ENCODE measurements at regions not wholly inside any gene's neighbourhood (a gene's known extent, or its start where the extent isn't known, plus 50 kb on each side); places are given as distances from the start of the nearest gene placed in this dataset.

DNA sequence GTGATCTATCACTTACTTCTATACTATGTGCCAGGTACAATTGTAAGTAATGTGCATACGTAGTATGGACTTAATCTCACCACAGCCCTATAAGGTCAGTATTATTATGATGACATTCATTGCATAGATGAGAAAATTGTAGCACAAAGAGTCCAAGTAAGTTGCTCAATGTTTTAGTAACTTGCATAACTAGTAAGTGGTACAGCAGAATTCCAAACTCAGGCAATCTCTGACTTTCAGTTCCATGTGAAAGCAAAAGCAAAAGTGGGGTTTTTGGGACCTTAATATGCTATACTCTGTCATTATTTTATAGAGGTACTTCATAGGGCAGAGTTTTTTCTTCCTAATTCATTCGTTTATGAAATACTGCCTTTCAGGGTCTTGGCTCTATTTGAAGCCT, 188.8 kb upstream of the VEGFC start:
- TF ChIP-seq CTCF (conservative IDR thresholded peaks at IDR 0.05), result no peak
- Mint-ChIP-seq H3K27ac (ENCODE audit: unreplicated experiment) (no peak overlapping the region), H3K4me1 (no peaks in the 10 kb centered on the region), H3K36me3 (ENCODE audit: low read depth) (no peaks in the 10 kb centered on the region), H3K9me3 (peaks cover 2% of the 10 kb centered on the region), H3K4me3 (no peak overlapping the region), H3K27me3 (ENCODE audit: low read depth) (no peaks in the 10 kb centered on the region)
- no peak for DNase-seq (ENCODE audit: low read depth, low spot score)

GRCh38 chr4:176988226-176988625, 195.5 kb upstream of the VEGFC start:
- H3K4me3 Mint-ChIP-seq, result no peak overlapping the region
- H3K27me3 Mint-ChIP-seq (ENCODE audit: low read depth), result no peaks in the 10 kb centered on the region
- no peak for DNase-seq (ENCODE audit: low read depth, low spot score)
- H3K9me3 Mint-ChIP-seq, result peaks cover 14% of the 10 kb centered on the region
- no peaks in the 10 kb centered on the region for H3K4me1 Mint-ChIP-seq
- no peak overlapping the region for H3K27ac Mint-ChIP-seq (ENCODE audit: unreplicated experiment)
- H3K36me3 Mint-ChIP-seq (ENCODE audit: low read depth), result no peaks in the 10 kb centered on the region
- TF ChIP-seq CTCF (conservative IDR thresholded peaks at IDR 0.05), result no peak

GRCh38 chr4:176989186-176989585, 196.5 kb upstream of the VEGFC start:
- H3K9me3 Mint-ChIP-seq, result peaks cover 14% of the 10 kb centered on the region
- no peaks in the 10 kb centered on the region for H3K4me1 Mint-ChIP-seq
- H3K4me3 Mint-ChIP-seq, result no peak overlapping the region
- no peaks in the 10 kb centered on the region for H3K36me3 Mint-ChIP-seq (ENCODE audit: low read depth)
- no peak overlapping the region for H3K27ac Mint-ChIP-seq (ENCODE audit: unreplicated experiment)
- DNase-seq (ENCODE audit: low read depth, low spot score), result no peak
- H3K27me3 Mint-ChIP-seq (ENCODE audit: low read depth), result no peaks in the 10 kb centered on the region
- TF ChIP-seq CTCF (conservative IDR thresholded peaks at IDR 0.05), result no peak

GRCh38 chr4:176999935-177000543, 207.3 kb upstream of the VEGFC start:
- Mint-ChIP-seq H3K4me1 (no peaks in the 10 kb centered on the region), H3K4me3 (no peak overlapping the region), H3K36me3 (ENCODE audit: low read depth) (no peaks in the 10 kb centered on the region), H3K27ac (ENCODE audit: unreplicated experiment) (no peak overlapping the region), H3K9me3 (peaks cover 2% of the 10 kb centered on the region), H3K27me3 (ENCODE audit: low read depth) (no peaks in the 10 kb centered on the region)
- DNase-seq (ENCODE audit: low read depth, low spot score), result no peak
- TF ChIP-seq CTCF (conservative IDR thresholded peaks at IDR 0.05), result no peak

DNA sequence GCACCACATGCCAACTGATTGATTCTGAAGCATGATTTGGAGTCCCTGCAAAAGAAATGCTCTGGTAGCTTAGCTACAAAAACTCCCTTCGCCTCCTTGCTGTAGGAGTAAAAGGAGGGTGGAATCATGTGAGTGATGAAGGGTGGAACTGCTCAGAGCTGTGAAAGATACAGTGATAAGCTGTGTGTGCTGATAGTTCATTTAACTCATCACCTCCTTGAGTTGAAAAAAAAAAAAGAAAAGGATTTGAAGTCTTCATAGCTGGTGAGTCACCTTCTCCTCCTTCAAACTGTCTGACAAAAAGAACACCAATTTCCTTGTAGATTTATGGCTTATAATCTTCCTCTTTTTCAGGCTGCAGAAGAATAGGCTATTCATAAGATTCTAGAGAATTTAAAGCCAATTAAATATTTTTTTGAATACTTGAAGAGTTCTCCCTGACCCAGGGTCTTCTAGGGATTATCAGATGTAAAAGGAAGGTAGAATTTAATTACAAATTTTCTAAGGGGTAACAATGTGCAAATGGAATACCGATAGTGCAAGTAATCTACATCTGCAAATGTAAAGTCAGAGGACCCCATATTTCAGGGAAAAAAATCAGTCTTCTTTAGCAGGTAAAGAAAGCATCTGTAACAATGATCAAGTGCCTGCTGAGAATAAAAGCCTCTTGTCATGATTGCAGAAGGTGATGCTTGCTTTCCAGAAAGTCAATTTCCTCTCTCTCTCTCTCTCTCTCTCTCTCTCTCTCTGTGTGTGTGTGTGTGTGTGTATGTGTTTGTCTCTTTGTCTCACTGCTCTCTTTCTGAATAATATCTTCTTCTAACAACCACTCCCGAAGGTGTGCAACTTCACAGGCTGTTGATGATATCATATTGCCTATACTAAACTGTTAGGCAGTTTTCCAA, 208.8 kb upstream of the VEGFC start:
- Mint-ChIP-seq H3K27me3 (ENCODE audit: low read depth) (no peaks in the 10 kb centered on the region), H3K36me3 (ENCODE audit: low read depth) (no peaks in the 10 kb centered on the region), H3K4me3 (no peak overlapping the region), H3K4me1 (no peaks in the 10 kb centered on the region), H3K27ac (ENCODE audit: unreplicated experiment) (no peak overlapping the region), H3K9me3 (peaks cover 2% of the 10 kb centered on the region)
- TF ChIP-seq CTCF (conservative IDR thresholded peaks at IDR 0.05), result no peak
- no peak for DNase-seq (ENCODE audit: low read depth, low spot score)
